Heart left ventricle (tissue), 13 donors: ENCODE measurements at regions not wholly inside any gene's neighbourhood (a gene's known extent, or its start where the extent isn't known, plus 50 kb on each side); places are given as distances from the start of the nearest gene placed in this dataset.

Experiments used
- CTCF ChIP-seq, 12 donors: fragments of 200-600 bp; sonication (generic) in 4 of 12; IDR thresholded peaks; one replicate each; pipeline versions ENCODE4 v1.5.0 to v1.8.0; 2018 to 2022; ENCODE audit warnings: antibody characterized with exemption in 12 of 12, mild to moderate bottlenecking in 5 of 12
- POLR2A ChIP-seq, 2 donors: fragments of 450-650 bp; IDR thresholded peaks; one replicate each; pipeline ENCODE4 v1.6.1; 2017; ENCODE audit warnings: antibody characterized with exemption in 2 of 2, mild to moderate bottlenecking in 2 of 2, moderate library complexity in 2 of 2
- donor health status: ischemic (EF 13 %, LVEDD 7.1; RV severe dilation, severe dysfunction).
- donor health status: DM: no; HTN: yes; CAD: no.
- donor health status: DM: no; HTN: no; CAD: no.
- donor health status: ischemic (EF 25% LVEDD 6.9; RV normal size, moderate dysfunction).
- donor health status: ischemic (EF 25% LVEDD 5.7; RV mildly dilated, moderate dysfunction).
- donor health status: ischemic (EF 35%, LVEDD 5.7; RV mildly dilated, moderate dysfunction).
- donor health status: nonischemic (EF 11% LVEDD 7.7; RV severe dilation, severe dysfunction).
- donor health status: DM: yes; HTN: yes; CAD: no.
- donor health status: PGD.
- donor health status: ischemic (EF 29% LVEDD 5.4; RV normal size, mild dysfunction).
- donor health status: nonischemic (EF 23%, LVEDD 6.1; RV moderate dilation, normal function).

DNA sequence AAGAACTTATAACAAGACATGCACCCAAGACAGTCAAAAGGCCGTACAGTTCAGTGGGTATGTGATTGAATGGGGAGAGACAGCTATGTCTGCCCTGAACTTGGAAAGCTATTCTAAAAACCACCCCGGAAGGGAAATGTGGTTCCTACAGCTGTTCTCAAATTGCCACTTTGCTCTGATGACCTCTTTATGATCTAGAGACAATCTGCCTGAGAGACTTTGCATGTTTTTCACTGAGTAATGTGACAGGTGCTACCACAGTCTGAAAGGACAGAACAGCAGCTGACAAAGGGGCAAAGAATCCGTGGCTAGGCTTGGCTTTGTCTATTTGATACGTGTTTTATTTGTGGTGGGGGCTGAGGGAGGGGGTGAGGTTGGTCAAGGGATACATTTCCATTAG, 148.3 kb upstream of the NPHP3 start:
- no peak for TF ChIP-seq CTCF (IDR thresholded peaks at IDR 0.05)
- no peak for TF ChIP-seq POLR2A (IDR thresholded peaks at IDR 0.05)
